OCI-LY7 (cell line): ENCODE measurements at regions not wholly inside any gene's neighbourhood (a gene's known extent, or its start where the extent isn't known, plus 50 kb on each side); places are given as distances from the start of the nearest gene placed in this dataset.

ENCODE experiments used
- BruUV-seq: library from RNA; stranded (reverse); fragments of 400-500 nt; replicated peaks from 2 replicates; lab custom pipeline; 2021; lab: Mats Ljungman, UMichigan
- CTCF ChIA-PET: fragments of 300-600 bp; sonication (Branson Sonifier 250); formaldehyde crosslinking; loops from one replicate; lab custom pipeline; 2022; ENCODE audit warnings: antibody characterized with exemption; ENCODE audit not compliant: unreplicated experiment; lab: Charles Lee
- POLR2A ChIA-PET: fragments of 300-600 bp; sonication (Branson Sonifier 250); formaldehyde crosslinking; loops from one replicate; lab custom pipeline; 2022; ENCODE audit warnings: antibody characterized with exemption; lab: Charles Lee
- DNase-seq: peaks from one replicate; pipeline ENCODE4 v3.0.0-alpha.2; 2015; ENCODE audit warnings: low spot score
- H2AFZ ChIP-seq: fragments of 200-600 bp; sonication (generic), shearing (Covaris generic); 2 replicates; pipeline ENCODE4 v1.6.1; 2014; ENCODE audit warnings: mild to moderate bottlenecking, antibody characterized with exemption, low read length, moderate library complexity
- H3K27ac ChIP-seq: fragments of 200-600 bp; sonication (generic); 2 replicates; pipeline ENCODE4 v1.5.1; 2014; ENCODE audit warnings: mixed run types, low read depth, mild to moderate bottlenecking, moderate library complexity, low read length, inconsistent platforms; ENCODE audit not compliant: poor library complexity, severe bottlenecking
- H3K36me3 ChIP-seq: fragments of 200-600 bp; sonication (generic); 2 replicates; pipeline ENCODE4 v1.6.1; 2014; ENCODE audit warnings: mild to moderate bottlenecking, antibody characterized with exemption, low read length, moderate library complexity, mixed read lengths; ENCODE audit not compliant: insufficient read depth
- H3K4me1 ChIP-seq: fragments of 200-600 bp; sonication (generic); 2 replicates; pipeline ENCODE4 v1.5.1; 2014; ENCODE audit warnings: mild to moderate bottlenecking, low read length; ENCODE audit not compliant: insufficient read depth, poor library complexity, severe bottlenecking
- H3K4me2 ChIP-seq: fragments of 200-600 bp; sonication (generic); 2 replicates; pipeline ENCODE4 v1.6.1; 2014; ENCODE audit warnings: mild to moderate bottlenecking, low read length
- H3K4me3 ChIP-seq: fragments of 200-600 bp; sonication (generic); 2 replicates; pipeline ENCODE4 v1.5.1; 2014; ENCODE audit warnings: mild to moderate bottlenecking, low read depth, low read length; ENCODE audit not compliant: poor library complexity, severe bottlenecking
- H3K79me2 ChIP-seq: fragments of 200-600 bp; sonication (generic); 2 replicates; pipeline ENCODE4 v1.6.1; 2016; ENCODE audit warnings: low read depth, mild to moderate bottlenecking, low read length, moderate library complexity, mixed read lengths; ENCODE audit not compliant: insufficient read depth
- H3K9me2 ChIP-seq: fragments of 200-600 bp; sonication (generic); 2 replicates; pipeline ENCODE4 v1.6.1; 2016; ENCODE audit warnings: mild to moderate bottlenecking, low read length, mixed read lengths; ENCODE audit not compliant: insufficient read depth
- H3K9me3 ChIP-seq: fragments of 200-600 bp; sonication (generic); 2 replicates; pipeline ENCODE4 v1.6.1; 2014; ENCODE audit warnings: mild to moderate bottlenecking, mixed run types, low read length, mixed read lengths
- H4K20me1 ChIP-seq: fragments of 200-600 bp; sonication (generic); 2 replicates; pipeline ENCODE4 v1.6.1; 2014; ENCODE audit warnings: mild to moderate bottlenecking, antibody characterized with exemption, low read length, moderate library complexity, mixed read lengths; ENCODE audit not compliant: insufficient read depth
- CTCF ChIP-seq: fragments of 200-600 bp; sonication (generic); conservative IDR thresholded peaks from 2 replicates; pipeline ENCODE4 v1.5.1; 2014; ENCODE audit warnings: mild to moderate bottlenecking, antibody characterized with exemption, low read length, moderate library complexity, mixed read lengths
- EZH2phosphoT487 ChIP-seq: fragments of 200-600 bp; sonication (generic); IDR thresholded peaks from 2 replicates; pipeline ENCODE4 v1.6.1; 2018; ENCODE audit warnings: low read depth, borderline replicate concordance, mild to moderate bottlenecking, mixed run types, antibody characterized with exemption, low read length, moderate library complexity, mixed read lengths
- intact Hi-C: fragments of 100-400 bp; cut with micrococcal nuclease; formaldehyde crosslinking; loops from one replicate; pipeline ENCODE4 v1.10.0; 2022; ENCODE audit not compliant: unreplicated experiment

DNA sequence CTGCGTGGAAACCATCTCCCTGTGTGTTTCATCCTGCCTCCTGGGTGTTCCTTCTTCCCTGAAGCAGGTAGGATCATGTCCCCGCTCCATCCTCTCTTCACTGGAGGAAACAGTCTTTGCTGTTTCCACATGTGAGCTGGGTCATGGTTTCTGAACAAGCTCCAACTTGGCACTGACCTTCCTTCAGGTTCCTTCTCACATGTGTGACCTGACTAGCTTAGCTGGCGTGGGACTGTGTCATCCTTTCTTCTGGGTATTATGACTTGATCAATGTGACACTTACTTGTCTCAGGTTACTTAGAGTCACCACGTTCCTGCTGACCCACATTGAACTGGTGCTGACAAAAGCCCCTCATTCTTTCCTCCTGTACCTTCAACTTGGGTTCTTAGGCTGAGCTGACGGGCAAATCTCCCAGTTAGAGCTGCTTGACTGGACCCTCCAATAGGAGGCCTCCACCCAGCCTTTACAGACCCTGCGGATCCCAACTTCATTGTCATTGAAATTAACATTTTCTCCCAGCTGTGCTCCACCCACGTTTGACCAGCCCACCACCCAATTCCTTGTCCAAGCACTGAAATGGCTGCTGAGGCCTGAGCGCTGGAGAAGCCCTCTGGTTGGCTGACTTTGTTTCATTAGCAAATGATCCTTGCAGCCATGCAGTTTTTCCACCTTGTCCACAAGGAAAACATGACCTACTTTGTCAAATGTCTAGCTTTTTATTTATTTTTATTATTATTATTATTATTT lies 128.1 kb downstream of the DDX1 start:
- ChIA-PET CTCF (no interaction called here), POLR2A (no interaction called here)
- no peaks in the 10 kb centered on the region for H4K20me1 ChIP-seq
- H3K27ac ChIP-seq, result no peak overlapping the region
- H3K4me3 ChIP-seq, result no peak overlapping the region
- no TSS peak for BruUV-seq
- no peaks in the 10 kb centered on the region for H3K9me2 ChIP-seq
- H3K4me2 ChIP-seq, result no peak overlapping the region
- H3K36me3 ChIP-seq, result no peaks in the 10 kb centered on the region
- H3K79me2 ChIP-seq, result no peaks in the 10 kb centered on the region
- DNase-seq, result no peak
- TF ChIP-seq CTCF, result no peak
- TF ChIP-seq EZH2phosphoT487, result no peak
- intact Hi-C loops, result no loop called here
- no peaks in the 10 kb centered on the region for H3K4me1 ChIP-seq
- H2AFZ ChIP-seq, result no peak overlapping the region
- H3K9me3 ChIP-seq, result no peaks in the 10 kb centered on the region

- TF ChIP-seq EZH2phosphoT487 (no peak), CTCF (no peak)
- Histone ChIP-seq H3K79me2 (no peaks in the 10 kb centered on the region), H4K20me1 (no peaks in the 10 kb centered on the region), H3K4me3 (no peak overlapping the region), H3K9me2 (no peaks in the 10 kb centered on the region), H3K4me2 (no peak overlapping the region), H2AFZ (no peak overlapping the region), H3K4me1 (no peaks in the 10 kb centered on the region), H3K27ac (no peak overlapping the region), H3K9me3 (no peaks in the 10 kb centered on the region), H3K36me3 (no peaks in the 10 kb centered on the region)
- intact Hi-C loops, result no loop called here
- BruUV-seq, result no TSS peak
- POLR2A ChIA-PET, result no interaction called here
- CTCF ChIA-PET, result no interaction called here
- DNase-seq, result no peak
Measured at GRCh38 chr2:15720561-15721307, 129.1 kb downstream of the DDX1 start.
